H1 (cell line): ENCODE measurements at regions not wholly inside any gene's neighbourhood (a gene's known extent, or its start where the extent isn't known, plus 50 kb on each side); places are given as distances from the start of the nearest gene placed in this dataset.

Source experiments
- GABPA ChIP-seq: IDR thresholded peaks from 2 replicates; pipeline ENCODE4 v1.6.1; 2011; ENCODE audit warnings: mild to moderate bottlenecking, low read length, moderate library complexity, borderline replicate concordance; ENCODE audit not compliant: insufficient read depth
- GTF2F1 ChIP-seq: IDR thresholded peaks from 2 replicates; pipeline ENCODE4 v1.6.1; 2012; ENCODE audit warnings: low read depth, low read length, improper control_type of control experiment, borderline replicate concordance
- KDM1A ChIP-seq: fragments of 200-600, 300-600 bp; sonication (generic); IDR thresholded peaks from 2 replicates; pipeline ENCODE4 v1.7.1; 2016; ENCODE audit warnings: mild to moderate bottlenecking, low read length, borderline replicate concordance
- SAP30 ChIP-seq: fragments of 300-600 bp; sonication (generic); IDR thresholded peaks from 2 replicates; pipeline ENCODE4 v1.7.1; 2012; ENCODE audit warnings: low read length, moderate library complexity, mild to moderate bottlenecking, inconsistent platforms; ENCODE audit not compliant: insufficient read depth, insufficient replicate concordance
- SIX5 ChIP-seq: IDR thresholded peaks from 2 replicates; pipeline ENCODE4 v1.6.1; 2011; ENCODE audit warnings: mild to moderate bottlenecking, low read depth, low read length
- TF ChIP-seq, protein P1 (sequence below): fragments of 300-600 bp; sonication (generic); IDR thresholded peaks from 2 replicates; pipeline ENCODE4 v1.7.1; 2012; ENCODE audit warnings: low read length, moderate library complexity, mild to moderate bottlenecking, inconsistent platforms; ENCODE audit not compliant: insufficient replicate concordance
- TF ChIP-seq, protein P2 (sequence below): IDR thresholded peaks from 2 replicates; pipeline ENCODE4 v1.6.1; 2012; ENCODE audit warnings: low read length, inconsistent platforms
- TF ChIP-seq, protein P3 (sequence below): IDR thresholded peaks from 2 replicates; pipeline ENCODE4 v1.6.1; 2011; ENCODE audit warnings: low read depth, mild to moderate bottlenecking, low read length; ENCODE audit not compliant: insufficient read depth

DNA sequence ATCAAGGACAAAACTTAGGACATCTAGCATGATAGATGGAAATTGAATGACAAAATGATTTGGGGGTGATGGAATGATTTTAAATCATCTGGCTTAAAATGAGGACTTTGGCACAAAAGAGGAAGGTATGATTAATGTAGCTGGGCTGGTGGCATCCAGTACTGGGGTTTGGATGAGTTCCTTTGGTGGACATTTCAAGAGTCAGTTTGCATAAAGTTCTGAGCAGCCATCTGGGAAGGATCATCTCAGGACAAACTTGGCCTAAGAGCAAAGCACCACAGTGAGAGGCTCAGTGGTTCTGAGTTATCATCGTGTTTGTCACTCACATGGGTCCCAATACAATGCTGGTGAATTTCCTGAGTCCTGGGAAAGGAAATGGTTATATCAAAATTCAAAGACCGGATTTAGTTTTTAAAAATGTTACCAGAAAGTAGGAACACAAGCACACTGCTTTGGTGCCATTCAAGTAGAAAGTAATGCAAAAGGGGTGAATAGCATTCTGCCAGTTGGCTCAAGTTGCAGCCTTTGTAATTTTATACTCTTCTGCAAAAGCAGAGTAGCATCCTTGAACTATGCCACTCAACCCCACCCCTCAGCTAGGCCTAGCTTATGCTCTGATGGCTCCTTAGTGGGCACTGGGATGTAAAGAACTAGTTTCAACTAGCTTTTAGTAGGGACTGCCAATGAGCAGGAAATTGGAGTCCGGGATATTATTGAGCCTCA is 219.0 kb downstream of the COG6 start (continued):
- TF ChIP-seq, protein P1, sequence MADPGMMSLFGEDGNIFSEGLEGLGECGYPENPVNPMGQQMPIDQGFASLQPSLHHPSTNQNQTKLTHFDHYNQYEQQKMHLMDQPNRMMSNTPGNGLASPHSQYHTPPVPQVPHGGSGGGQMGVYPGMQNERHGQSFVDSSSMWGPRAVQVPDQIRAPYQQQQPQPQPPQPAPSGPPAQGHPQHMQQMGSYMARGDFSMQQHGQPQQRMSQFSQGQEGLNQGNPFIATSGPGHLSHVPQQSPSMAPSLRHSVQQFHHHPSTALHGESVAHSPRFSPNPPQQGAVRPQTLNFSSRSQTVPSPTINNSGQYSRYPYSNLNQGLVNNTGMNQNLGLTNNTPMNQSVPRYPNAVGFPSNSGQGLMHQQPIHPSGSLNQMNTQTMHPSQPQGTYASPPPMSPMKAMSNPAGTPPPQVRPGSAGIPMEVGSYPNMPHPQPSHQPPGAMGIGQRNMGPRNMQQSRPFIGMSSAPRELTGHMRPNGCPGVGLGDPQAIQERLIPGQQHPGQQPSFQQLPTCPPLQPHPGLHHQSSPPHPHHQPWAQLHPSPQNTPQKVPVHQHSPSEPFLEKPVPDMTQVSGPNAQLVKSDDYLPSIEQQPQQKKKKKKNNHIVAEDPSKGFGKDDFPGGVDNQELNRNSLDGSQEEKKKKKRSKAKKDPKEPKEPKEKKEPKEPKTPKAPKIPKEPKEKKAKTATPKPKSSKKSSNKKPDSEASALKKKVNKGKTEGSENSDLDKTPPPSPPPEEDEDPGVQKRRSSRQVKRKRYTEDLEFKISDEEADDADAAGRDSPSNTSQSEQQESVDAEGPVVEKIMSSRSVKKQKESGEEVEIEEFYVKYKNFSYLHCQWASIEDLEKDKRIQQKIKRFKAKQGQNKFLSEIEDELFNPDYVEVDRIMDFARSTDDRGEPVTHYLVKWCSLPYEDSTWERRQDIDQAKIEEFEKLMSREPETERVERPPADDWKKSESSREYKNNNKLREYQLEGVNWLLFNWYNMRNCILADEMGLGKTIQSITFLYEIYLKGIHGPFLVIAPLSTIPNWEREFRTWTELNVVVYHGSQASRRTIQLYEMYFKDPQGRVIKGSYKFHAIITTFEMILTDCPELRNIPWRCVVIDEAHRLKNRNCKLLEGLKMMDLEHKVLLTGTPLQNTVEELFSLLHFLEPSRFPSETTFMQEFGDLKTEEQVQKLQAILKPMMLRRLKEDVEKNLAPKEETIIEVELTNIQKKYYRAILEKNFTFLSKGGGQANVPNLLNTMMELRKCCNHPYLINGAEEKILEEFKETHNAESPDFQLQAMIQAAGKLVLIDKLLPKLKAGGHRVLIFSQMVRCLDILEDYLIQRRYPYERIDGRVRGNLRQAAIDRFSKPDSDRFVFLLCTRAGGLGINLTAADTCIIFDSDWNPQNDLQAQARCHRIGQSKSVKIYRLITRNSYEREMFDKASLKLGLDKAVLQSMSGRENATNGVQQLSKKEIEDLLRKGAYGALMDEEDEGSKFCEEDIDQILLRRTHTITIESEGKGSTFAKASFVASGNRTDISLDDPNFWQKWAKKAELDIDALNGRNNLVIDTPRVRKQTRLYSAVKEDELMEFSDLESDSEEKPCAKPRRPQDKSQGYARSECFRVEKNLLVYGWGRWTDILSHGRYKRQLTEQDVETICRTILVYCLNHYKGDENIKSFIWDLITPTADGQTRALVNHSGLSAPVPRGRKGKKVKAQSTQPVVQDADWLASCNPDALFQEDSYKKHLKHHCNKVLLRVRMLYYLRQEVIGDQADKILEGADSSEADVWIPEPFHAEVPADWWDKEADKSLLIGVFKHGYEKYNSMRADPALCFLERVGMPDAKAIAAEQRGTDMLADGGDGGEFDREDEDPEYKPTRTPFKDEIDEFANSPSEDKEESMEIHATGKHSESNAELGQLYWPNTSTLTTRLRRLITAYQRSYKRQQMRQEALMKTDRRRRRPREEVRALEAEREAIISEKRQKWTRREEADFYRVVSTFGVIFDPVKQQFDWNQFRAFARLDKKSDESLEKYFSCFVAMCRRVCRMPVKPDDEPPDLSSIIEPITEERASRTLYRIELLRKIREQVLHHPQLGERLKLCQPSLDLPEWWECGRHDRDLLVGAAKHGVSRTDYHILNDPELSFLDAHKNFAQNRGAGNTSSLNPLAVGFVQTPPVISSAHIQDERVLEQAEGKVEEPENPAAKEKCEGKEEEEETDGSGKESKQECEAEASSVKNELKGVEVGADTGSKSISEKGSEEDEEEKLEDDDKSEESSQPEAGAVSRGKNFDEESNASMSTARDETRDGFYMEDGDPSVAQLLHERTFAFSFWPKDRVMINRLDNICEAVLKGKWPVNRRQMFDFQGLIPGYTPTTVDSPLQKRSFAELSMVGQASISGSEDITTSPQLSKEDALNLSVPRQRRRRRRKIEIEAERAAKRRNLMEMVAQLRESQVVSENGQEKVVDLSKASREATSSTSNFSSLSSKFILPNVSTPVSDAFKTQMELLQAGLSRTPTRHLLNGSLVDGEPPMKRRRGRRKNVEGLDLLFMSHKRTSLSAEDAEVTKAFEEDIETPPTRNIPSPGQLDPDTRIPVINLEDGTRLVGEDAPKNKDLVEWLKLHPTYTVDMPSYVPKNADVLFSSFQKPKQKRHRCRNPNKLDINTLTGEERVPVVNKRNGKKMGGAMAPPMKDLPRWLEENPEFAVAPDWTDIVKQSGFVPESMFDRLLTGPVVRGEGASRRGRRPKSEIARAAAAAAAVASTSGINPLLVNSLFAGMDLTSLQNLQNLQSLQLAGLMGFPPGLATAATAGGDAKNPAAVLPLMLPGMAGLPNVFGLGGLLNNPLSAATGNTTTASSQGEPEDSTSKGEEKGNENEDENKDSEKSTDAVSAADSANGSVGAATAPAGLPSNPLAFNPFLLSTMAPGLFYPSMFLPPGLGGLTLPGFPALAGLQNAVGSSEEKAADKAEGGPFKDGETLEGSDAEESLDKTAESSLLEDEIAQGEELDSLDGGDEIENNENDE, result no peak
- TF ChIP-seq KDM1A, result no peak
- TF ChIP-seq, protein P2, sequence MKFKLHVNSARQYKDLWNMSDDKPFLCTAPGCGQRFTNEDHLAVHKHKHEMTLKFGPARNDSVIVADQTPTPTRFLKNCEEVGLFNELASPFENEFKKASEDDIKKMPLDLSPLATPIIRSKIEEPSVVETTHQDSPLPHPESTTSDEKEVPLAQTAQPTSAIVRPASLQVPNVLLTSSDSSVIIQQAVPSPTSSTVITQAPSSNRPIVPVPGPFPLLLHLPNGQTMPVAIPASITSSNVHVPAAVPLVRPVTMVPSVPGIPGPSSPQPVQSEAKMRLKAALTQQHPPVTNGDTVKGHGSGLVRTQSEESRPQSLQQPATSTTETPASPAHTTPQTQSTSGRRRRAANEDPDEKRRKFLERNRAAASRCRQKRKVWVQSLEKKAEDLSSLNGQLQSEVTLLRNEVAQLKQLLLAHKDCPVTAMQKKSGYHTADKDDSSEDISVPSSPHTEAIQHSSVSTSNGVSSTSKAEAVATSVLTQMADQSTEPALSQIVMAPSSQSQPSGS, result no peak
- TF ChIP-seq, protein P3, sequence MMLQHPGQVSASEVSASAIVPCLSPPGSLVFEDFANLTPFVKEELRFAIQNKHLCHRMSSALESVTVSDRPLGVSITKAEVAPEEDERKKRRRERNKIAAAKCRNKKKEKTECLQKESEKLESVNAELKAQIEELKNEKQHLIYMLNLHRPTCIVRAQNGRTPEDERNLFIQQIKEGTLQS, result no peak
- no peak for TF ChIP-seq SIX5
- TF ChIP-seq GTF2F1, result no peak
- TF ChIP-seq SAP30, result no peak
- TF ChIP-seq GABPA, result no peak
